ENCODE measurements at regions not wholly inside any gene's neighbourhood (a gene's known extent, or its start where the extent isn't known, plus 50 kb on each side); places are given as distances from the start of the nearest gene placed in this dataset.

DNA sequence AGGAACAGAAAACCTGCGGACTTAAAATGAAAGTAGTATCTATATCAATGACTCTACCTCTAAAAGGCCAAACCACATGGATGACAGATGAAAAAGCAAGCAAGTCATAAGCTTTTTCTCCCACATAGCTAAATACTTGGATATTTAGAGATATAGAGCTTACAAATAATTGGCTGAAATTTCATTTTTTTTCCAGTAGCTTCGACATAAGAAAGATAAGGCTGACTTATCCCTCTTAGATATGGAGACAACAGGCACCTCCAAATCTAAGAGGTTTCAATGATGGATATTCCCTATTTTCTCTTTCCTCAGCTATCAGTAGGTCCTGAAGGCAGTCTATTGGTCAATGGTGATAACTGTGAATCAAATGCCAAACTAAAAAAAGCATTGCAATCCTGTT, 460.3 kb downstream of the MEIS1 start:
- no peak for ATAC-seq (ENCODE audit: low FRiP score)
- no peak for TF ChIP-seq CTCF (IDR thresholded peaks at IDR 0.05)
- DNase-seq (ENCODE audit: low spot score): no peak

GRCh38 chr2:66896131-66896530, 461.2 kb downstream of the MEIS1 start:
- no peak for TF ChIP-seq CTCF (IDR thresholded peaks at IDR 0.05)
- ATAC-seq (ENCODE audit: low FRiP score) (no peak), DNase-seq (ENCODE audit: low spot score) (no peak)

DNA sequence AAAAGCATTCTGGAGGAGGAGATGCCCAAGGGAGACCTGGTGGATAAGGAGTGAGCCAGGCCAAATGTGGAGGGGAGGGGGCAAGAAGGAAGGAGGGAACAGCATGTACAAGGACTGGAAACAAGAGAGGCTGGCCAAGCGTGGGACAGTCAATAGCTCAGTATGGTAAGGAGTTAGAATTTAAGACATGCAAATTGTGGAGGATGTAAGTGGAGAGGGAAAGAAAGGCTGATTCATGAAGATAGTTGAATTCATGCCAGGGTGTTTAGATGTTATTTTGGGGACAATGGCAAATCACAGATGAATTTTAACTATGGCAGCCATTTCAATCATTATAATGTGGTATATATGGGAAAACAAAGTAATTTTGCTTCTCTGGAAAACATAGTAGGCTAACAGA, 462.3 kb downstream of the MEIS1 start:
- no peak for TF ChIP-seq CTCF (IDR thresholded peaks at IDR 0.05)
- no peak for DNase-seq (ENCODE audit: low spot score)
- no peak for ATAC-seq (ENCODE audit: low FRiP score)

DNA sequence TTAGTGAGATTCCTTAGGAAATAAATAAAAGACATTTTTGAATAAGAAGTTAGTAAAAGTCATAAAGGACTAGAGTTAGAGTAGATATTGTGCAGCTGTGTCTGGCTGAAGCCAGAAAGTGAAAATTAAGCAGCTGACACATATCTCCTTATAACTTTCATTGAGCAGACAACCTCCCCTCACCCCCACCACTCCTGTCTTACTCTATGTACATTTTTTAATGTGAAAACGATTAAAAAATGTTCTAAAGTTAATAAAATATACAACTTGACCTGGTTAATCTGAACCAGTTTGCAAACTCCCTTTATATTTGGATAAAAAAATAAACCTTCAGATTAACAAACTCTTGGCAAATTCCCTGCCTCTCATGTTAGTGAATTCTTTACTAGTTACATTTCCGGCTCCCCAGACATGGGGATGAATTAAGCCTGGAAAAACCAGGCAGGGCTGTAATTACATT, 462.8 kb downstream of the MEIS1 start:
- DNase-seq (ENCODE audit: low spot score) (no peak), ATAC-seq (ENCODE audit: low FRiP score) (no peak)
- TF ChIP-seq CTCF (IDR thresholded peaks at IDR 0.05): no peak

- no peak for ATAC-seq (ENCODE audit: low FRiP score)
- DNase-seq (ENCODE audit: low spot score): no peak
- TF ChIP-seq CTCF (IDR thresholded peaks at IDR 0.05): no peak
Measured at GRCh38 chr2:66899109-66899508, 464.2 kb downstream of the MEIS1 start.

DNA sequence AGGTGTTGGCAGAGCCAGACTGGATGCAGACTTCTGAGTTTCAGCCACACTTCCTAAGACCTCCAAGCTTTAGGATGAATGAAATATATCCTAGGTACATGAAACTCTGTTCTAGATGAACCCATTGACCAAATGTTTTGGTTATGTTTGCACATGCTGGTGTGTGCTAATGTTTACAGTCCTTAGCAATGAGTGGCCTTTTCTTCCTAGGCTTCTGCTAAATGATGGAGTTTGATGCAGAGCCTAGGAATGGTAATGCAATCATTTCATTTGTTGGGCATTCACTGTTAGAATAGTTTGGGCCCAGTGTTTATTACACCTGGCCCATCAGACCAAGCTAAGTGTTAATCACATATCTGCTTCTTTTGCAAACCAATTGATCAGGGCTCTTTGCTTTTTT, 464.7 kb downstream of the MEIS1 start:
- DNase-seq (ENCODE audit: low spot score) (no peak), ATAC-seq (ENCODE audit: low FRiP score) (no peak)
- TF ChIP-seq CTCF (IDR thresholded peaks at IDR 0.05): no peak

DNA sequence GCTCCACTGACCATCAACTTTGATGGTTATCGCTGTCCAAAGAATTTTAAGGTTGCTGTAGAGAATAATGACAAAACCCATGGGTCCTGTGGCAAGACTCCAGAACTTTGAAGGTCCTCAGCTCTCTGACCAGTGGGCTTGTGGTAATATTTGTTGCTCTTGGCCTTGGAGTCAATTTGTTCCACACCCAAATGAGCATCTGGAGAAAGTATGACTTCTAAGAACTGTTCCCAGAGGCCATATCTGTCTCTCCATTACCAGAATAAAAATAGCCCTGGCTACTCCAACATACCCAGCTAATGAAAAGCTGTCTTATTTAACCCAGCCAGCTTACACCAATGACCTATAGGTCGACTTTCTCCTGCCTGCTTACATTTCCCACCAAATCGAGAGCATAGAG, 466.4 kb downstream of the MEIS1 start:
- DNase-seq (ENCODE audit: low spot score) (no peak), ATAC-seq (ENCODE audit: low FRiP score) (no peak)
- no peak for TF ChIP-seq CTCF (IDR thresholded peaks at IDR 0.05)
